Thyroid gland (tissue), 4 donors: ENCODE measurements at regions not wholly inside any gene's neighbourhood (a gene's known extent, or its start where the extent isn't known, plus 50 kb on each side); places are given as distances from the start of the nearest gene placed in this dataset.

Experiments
- DNase-seq, 2 donors: peaks; one replicate each; pipeline ENCODE4 v3.0.0-alpha.2; 2019
- H3K27ac ChIP-seq, 3 donors: fragments of 200-600 bp; sonication (generic); 1 replicate in 2 of 3; 2 replicates in 1 of 3; pipeline ENCODE4 v1.5.1; 2016 to 2019; ENCODE audit warnings: mild to moderate bottlenecking in 1 of 3, moderate library complexity in 1 of 3
- H3K27me3 ChIP-seq: fragments of 200-600 bp; sonication (generic); one replicate; pipeline ENCODE4 v1.5.1; 2019
- H3K36me3 ChIP-seq, 2 donors: fragments of 200-600 bp; sonication (generic); one replicate each; pipeline ENCODE4 v1.5.1; 2016 to 2019
- H3K4me1 ChIP-seq, 2 donors: fragments of 200-600 bp; sonication (generic); one replicate each; pipeline ENCODE4 v1.5.1; 2017 to 2019
- H3K4me3 ChIP-seq, 3 donors: fragments of 200-600 bp; sonication (generic); replicated peaks in 1 of 3; 1 replicate in 2 of 3; 2 replicates in 1 of 3; pipeline ENCODE4 v1.5.1; 2016; ENCODE audit warnings: mild to moderate bottlenecking in 1 of 3
- H3K9me3 ChIP-seq: fragments of 200-600 bp; sonication (generic); one replicate; pipeline ENCODE4 v1.5.1; 2017
- POLR2A ChIP-seq, 2 donors: fragments of 450-650 bp; IDR thresholded peaks; one replicate each; pipeline ENCODE4 v1.6.1; 2017; ENCODE audit warnings: antibody characterized with exemption in 2 of 2, mild to moderate bottlenecking in 2 of 2, moderate library complexity in 1 of 2
- WGBS, 2 donors: methylation state at CpG; one replicate each; pipeline ENCODE4 v1.1.5; 2017; 5-methylcytosine and 5-hydroxymethylcytosine counted together
- intact Hi-C: fragments of 100-400 bp; cut with DNase I; formaldehyde crosslinking; loops from one replicate; pipeline ENCODE4 v1.15.1; 2023
- TF ChIP-seq, protein P1 (sequence below), 6 experiments: fragments of 200-600 bp in 3 of 6; fragments of 450-650 bp in 3 of 6; sonication (generic) in 3 of 6; IDR thresholded peaks; one replicate each; pipeline ENCODE4 v1.5.1; 2016 to 2019; ENCODE audit warnings: antibody characterized with exemption in 6 of 6, mild to moderate bottlenecking in 2 of 6, inconsistent platforms in 1 of 6, moderate library complexity in 1 of 6

DNA sequence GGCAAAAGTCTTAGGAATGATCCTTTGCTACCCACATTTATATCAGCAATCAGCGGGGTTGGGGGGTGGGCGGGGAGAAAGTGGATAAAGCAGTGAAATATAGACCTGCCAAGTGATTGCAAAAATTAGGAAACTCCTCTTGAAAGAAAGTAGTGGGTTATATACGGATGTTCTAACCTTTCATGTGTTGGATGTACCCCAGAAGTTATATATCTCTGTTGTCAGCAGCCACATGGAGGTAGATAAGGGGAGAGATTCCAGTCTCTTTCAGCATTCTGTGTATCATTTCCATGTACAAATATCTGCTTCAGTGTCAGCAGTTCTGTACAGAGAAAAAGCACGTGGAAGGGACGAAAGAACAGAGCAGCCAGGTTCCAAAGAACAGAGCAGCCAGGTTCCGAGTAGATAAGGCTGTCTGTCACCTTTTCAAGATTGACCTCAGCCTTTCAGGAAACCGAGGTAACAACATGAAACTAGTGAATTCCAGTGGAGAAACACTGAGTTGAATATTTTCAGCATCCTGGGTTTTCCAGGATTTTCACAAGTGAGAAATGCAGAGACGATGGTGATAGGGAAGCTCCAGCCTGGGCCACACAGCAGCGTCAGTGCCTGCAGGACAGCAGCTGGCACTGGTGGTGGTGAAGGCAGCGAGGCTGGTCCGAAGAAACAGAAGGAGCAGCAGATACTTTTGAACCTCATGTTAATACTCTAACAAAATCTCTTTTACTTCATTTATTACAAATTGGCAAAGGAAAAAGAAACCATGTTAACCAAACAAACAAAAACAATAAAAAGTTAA lies 212.3 kb downstream of the C7orf25 start:
- 76 to 78% methylated on average over 11 of the region's 11 CpGs for WGBS, 2 donors
- H3K9me3 ChIP-seq = no peaks in the 10 kb centered on the region
- H3K36me3 ChIP-seq = no peaks in the 10 kb centered on the region
- H3K27ac ChIP-seq = no peak overlapping the region
- H3K4me1 ChIP-seq = no peaks in the 10 kb centered on the region
- no peaks in the 10 kb centered on the region for H3K27me3 ChIP-seq
- H3K4me3 ChIP-seq = no peak overlapping the region
- DNase-seq = no peak
- TF ChIP-seq, protein P1, sequence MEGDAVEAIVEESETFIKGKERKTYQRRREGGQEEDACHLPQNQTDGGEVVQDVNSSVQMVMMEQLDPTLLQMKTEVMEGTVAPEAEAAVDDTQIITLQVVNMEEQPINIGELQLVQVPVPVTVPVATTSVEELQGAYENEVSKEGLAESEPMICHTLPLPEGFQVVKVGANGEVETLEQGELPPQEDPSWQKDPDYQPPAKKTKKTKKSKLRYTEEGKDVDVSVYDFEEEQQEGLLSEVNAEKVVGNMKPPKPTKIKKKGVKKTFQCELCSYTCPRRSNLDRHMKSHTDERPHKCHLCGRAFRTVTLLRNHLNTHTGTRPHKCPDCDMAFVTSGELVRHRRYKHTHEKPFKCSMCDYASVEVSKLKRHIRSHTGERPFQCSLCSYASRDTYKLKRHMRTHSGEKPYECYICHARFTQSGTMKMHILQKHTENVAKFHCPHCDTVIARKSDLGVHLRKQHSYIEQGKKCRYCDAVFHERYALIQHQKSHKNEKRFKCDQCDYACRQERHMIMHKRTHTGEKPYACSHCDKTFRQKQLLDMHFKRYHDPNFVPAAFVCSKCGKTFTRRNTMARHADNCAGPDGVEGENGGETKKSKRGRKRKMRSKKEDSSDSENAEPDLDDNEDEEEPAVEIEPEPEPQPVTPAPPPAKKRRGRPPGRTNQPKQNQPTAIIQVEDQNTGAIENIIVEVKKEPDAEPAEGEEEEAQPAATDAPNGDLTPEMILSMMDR (IDR thresholded peaks at IDR 0.05) = no peak
- no peak for TF ChIP-seq POLR2A (IDR thresholded peaks at IDR 0.05)
- intact Hi-C loops = loop anchor here (10.0 kb wide), 1 partner anchor 765 kb away; no protein-coding TSS in a partner anchor

DNA sequence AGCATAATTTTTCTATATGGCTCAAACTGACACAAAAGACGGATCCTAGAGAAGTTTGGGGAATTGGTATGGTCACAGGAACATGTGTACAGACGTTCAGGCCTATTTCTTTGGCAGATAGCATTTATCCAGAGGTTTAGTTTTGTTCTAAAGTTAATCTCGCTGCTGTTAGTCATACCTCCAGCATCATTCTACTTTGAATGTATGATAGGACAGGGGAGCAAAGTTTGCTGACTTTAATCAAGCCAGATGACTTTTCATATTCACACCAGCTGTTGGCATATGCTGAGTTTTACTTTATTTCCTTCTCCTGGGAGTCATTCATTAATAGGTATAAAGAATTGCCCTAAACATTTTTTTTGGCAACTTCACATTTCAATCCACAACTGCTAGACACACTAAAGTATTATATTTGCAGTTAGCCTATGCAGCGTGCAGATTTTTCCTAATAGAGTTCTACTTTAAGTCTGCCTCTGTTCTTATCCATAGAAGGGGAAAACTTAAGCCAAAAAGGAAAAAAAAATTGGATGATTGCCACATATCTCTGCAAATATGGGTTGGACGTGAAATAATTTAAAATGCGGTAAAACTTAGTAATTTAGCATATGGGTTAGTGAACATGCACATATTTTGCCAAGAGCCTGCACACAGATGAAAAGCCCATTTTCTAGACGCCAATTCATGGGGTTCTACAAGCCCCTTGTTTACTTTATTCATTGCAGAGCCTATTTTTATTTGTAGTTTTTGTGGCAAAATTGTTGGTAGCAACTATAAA lies 213.1 kb downstream of the C7orf25 start:
- H3K36me3 ChIP-seq = no peaks in the 10 kb centered on the region
- H3K9me3 ChIP-seq = no peaks in the 10 kb centered on the region
- H3K4me3 ChIP-seq = no peak overlapping the region
- 86 to 87% methylated on average over 7 of the region's 7 CpGs for WGBS, 2 donors
- DNase-seq = no peak
- no peak overlapping the region for H3K27ac ChIP-seq
- no peak for TF ChIP-seq POLR2A (IDR thresholded peaks at IDR 0.05)
- TF ChIP-seq, protein P1 (IDR thresholded peaks at IDR 0.05) = no peak
- intact Hi-C loops = loop anchor here (10.0 kb wide), 1 partner anchor 764 kb away; no protein-coding TSS in a partner anchor
- H3K4me1 ChIP-seq = no peaks in the 10 kb centered on the region
- H3K27me3 ChIP-seq = no peaks in the 10 kb centered on the region

DNA sequence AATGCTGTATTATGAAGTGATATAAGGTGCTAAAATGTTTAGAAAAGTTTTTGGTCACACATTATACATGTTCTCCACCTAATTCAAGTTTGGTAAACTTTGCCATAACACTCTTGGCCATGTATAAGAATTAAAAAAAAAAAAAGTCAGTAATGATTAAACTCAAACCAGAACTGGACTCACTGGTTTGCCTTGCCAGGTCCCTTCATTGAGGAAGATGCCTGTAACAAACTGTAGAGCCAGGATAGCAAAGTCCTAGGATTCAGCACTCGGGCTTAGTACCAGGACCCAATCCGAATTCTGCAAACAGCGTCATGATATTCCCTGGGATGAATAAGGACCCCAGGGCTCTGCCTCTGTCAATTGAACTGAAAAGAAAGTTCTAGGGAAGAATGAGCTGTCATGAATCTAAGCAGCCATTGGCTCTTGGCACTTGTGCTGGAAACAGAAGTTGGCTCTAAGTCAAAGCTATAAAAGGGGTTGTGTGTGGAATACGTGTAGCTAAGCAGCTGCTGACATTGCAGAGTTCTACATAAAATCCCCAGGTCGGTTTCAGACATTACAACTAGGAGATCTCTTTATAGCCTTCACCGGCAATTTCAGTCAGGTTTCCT lies 216.9 kb downstream of the C7orf25 start:
- WGBS, 2 donors = 61 to 70% methylated on average over 6 of the region's 6 CpGs
- TF ChIP-seq, protein P1 (IDR thresholded peaks at IDR 0.05) = no peak
- no peak for TF ChIP-seq POLR2A (IDR thresholded peaks at IDR 0.05)
- no peaks in the 10 kb centered on the region for H3K27me3 ChIP-seq
- H3K9me3 ChIP-seq = no peaks in the 10 kb centered on the region
- H3K36me3 ChIP-seq = no peaks in the 10 kb centered on the region
- intact Hi-C loops = loop anchor here (10.0 kb wide), 1 partner anchor 760 kb away; no protein-coding TSS in a partner anchor
- no peak for DNase-seq
- no peak overlapping the region for H3K27ac ChIP-seq
- H3K4me3 ChIP-seq = no peak overlapping the region
- no peaks in the 10 kb centered on the region for H3K4me1 ChIP-seq

DNA sequence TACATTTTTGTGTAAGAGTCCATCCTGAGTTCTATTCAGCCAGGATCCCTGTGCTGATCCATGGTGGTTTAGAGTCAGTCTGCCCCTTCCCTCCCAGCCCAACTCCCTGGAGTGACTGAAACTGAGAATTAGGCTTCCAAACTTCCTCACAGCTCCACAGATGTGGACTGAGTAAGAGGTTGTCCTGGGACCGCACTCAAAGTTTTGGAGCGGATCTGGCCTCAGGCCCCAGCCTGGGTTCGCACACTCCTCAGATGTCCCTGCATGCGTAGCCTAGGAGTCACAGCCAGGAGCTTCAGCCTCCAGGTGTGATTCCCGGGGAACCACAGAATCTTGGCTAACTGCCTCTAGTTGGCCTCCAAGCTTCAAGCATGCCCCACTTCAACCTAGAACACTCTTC lies 218.1 kb downstream of the C7orf25 start:
- Histone ChIP-seq H3K9me3 (no peaks in the 10 kb centered on the region), H3K36me3 (no peaks in the 10 kb centered on the region), H3K27me3 (no peaks in the 10 kb centered on the region), H3K4me1 (no peaks in the 10 kb centered on the region), H3K27ac (no peak overlapping the region), H3K4me3 (no peak overlapping the region)
- DNase-seq = no peak
- TF ChIP-seq POLR2A (IDR thresholded peaks at IDR 0.05) = no peak
- TF ChIP-seq, protein P1 (IDR thresholded peaks at IDR 0.05) = no peak
- intact Hi-C loops = loop anchor here (10.0 kb wide), 1 partner anchor 759 kb away; no protein-coding TSS in a partner anchor
- WGBS, 2 donors = 72 to 90% methylated on average over 3 to 5 of the region's 5 CpGs
